Body of pancreas (tissue), 4 donors: ENCODE measurements at regions not wholly inside any gene's neighbourhood (a gene's known extent, or its start where the extent isn't known, plus 50 kb on each side); places are given as distances from the start of the nearest gene placed in this dataset.

Experiments used
- ATAC-seq: fragments of 150-250 bp; one replicate; pipeline ENCODE4 v1.9.1; 2016
- DNase-seq, 4 donors: peaks; one replicate each; pipeline ENCODE4 v3.0.0-alpha.2; 2019
- H3K27ac ChIP-seq, 4 donors: fragments of 200-600 bp; sonication (generic); 1 replicate in 3 of 4; 2 replicates in 1 of 4; pipeline versions ENCODE4 v1.5.1 to v1.6.1; 2016 to 2019; ENCODE audit warnings: mild to moderate bottlenecking in 1 of 4, mixed read lengths in 1 of 4, moderate library complexity in 1 of 4
- H3K27me3 ChIP-seq, 2 donors: fragments of 200-600 bp; sonication (generic); one replicate each; pipeline ENCODE4 v1.6.0; 2016; ENCODE audit warnings: mild to moderate bottlenecking in 1 of 2
- H3K36me3 ChIP-seq, 2 donors: fragments of 200-600 bp; sonication (generic); replicated peaks in 1 of 2; 2 replicates each; pipeline ENCODE4 v1.5.1; 2016; ENCODE audit warnings: low read depth in 2 of 2; ENCODE audit not compliant: insufficient read depth in 1 of 2
- H3K4me1 ChIP-seq: fragments of 200-600 bp; sonication (generic); one replicate; pipeline ENCODE4 v1.6.0; 2016
- H3K4me3 ChIP-seq, 2 donors: fragments of 200-600 bp; sonication (generic); 1 replicate in 1 of 2; 2 replicates in 1 of 2; pipeline ENCODE4 v1.5.1; 2016 to 2019
- H3K9me3 ChIP-seq, 3 donors: fragments of 200-600 bp; sonication (generic); 1 replicate in 2 of 3; 2 replicates in 1 of 3; pipeline ENCODE4 v1.5.1; 2016
- POLR2A ChIP-seq, 3 donors: fragments of 450-650 bp; IDR thresholded peaks; one replicate each; pipeline ENCODE4 v1.6.1; 2016; ENCODE audit warnings: antibody characterized with exemption in 3 of 3, mild to moderate bottlenecking in 2 of 3
- WGBS, 2 donors: methylation state at CpG; one replicate each; pipeline ENCODE4 v1.1.5; 2017; 5-methylcytosine and 5-hydroxymethylcytosine counted together
- intact Hi-C: fragments of 100-400 bp; cut with DNase I; formaldehyde crosslinking; loops from one replicate; pipeline ENCODE4 v1.15.1; 2023
- TF ChIP-seq, protein P1 (sequence below), 7 experiments: fragments of 450-650 bp in 4 of 7; fragments of 200-600 bp in 3 of 7; sonication (generic) in 3 of 7; IDR thresholded peaks; one replicate each; pipeline ENCODE4 v1.5.1; 2016 to 2019; ENCODE audit warnings: antibody characterized with exemption in 7 of 7

DNA sequence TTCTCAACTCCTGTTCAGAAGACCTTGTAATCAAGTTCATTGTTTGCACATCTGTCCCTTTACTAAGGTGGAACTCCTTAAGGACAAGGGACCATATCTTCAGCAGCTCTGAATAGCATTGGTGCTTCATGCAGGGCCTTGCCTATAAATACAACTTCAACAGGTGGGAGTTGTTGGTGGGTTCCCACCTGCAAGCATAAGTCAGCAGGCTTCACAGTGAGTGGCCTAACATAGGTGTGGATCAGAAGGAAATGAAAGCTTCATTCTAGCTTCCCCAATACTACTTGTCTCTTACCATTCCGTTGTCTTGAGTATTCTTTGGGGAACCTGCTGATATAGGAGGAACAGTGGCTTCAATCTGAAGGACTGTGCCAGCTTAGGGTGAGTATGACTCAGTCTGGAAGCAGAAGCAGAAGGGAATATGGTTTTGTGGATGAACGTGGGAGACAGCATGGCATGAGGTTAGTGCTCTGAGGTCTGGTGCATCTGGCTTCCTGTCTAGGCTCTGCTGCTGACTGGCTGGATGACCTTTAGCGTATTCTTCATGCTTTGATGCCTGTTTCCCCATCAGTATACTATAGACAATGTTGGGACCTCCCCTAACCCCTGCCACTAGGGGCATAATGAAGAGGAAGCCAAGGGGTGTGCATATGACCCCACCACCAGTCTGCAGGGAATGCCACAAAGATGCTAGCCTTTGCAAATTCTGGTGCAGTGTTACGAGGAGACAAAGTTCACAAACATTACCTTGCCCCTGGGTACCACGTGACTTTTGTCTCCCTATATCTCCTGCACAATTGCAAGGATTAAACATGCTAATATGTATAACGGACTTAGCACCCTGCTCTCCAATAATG lies 192.3 kb downstream of the PALM2AKAP2 start:
- no peak for ATAC-seq
- no peaks in the 10 kb centered on the region for H3K4me1 ChIP-seq
- no peaks in the 10 kb centered on the region for H3K9me3 ChIP-seq
- TF ChIP-seq POLR2A (IDR thresholded peaks at IDR 0.05) = no peak
- TF ChIP-seq, protein P1, sequence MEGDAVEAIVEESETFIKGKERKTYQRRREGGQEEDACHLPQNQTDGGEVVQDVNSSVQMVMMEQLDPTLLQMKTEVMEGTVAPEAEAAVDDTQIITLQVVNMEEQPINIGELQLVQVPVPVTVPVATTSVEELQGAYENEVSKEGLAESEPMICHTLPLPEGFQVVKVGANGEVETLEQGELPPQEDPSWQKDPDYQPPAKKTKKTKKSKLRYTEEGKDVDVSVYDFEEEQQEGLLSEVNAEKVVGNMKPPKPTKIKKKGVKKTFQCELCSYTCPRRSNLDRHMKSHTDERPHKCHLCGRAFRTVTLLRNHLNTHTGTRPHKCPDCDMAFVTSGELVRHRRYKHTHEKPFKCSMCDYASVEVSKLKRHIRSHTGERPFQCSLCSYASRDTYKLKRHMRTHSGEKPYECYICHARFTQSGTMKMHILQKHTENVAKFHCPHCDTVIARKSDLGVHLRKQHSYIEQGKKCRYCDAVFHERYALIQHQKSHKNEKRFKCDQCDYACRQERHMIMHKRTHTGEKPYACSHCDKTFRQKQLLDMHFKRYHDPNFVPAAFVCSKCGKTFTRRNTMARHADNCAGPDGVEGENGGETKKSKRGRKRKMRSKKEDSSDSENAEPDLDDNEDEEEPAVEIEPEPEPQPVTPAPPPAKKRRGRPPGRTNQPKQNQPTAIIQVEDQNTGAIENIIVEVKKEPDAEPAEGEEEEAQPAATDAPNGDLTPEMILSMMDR (IDR thresholded peaks at IDR 0.05) = no peak
- H3K27me3 ChIP-seq = no peaks in the 10 kb centered on the region
- peak in 1 of 4 donors; percentile 58 for DNase-seq
- no peaks in the 10 kb centered on the region for H3K36me3 ChIP-seq
- no peak overlapping the region for H3K27ac ChIP-seq
- intact Hi-C loops = no loop called here
- H3K4me3 ChIP-seq = no peak overlapping the region
- 70 to 78% methylated on average over 6 of the region's 6 CpGs for WGBS, 2 donors

DNA sequence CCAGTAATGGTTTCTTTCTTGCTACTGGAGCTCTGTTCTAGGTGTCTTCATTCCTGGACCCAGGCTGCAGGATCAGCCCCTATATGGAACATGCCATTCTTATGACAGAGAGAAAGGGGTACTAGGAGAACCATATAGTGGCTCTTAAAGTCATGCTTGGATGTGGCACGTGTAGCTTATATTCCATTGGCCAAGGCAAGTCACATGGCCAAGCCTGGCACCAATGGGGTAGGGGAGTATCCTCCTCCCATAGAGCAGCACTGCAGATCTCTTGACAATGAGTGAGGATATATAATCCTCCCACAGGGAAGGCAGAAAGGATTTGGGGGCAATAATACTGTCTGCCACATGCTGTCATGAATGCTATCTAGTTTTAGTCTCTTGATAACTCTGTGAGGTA lies 193.3 kb downstream of the PALM2AKAP2 start:
- H3K27ac ChIP-seq = no peak overlapping the region
- H3K9me3 ChIP-seq = no peaks in the 10 kb centered on the region
- TF ChIP-seq, protein P1 (IDR thresholded peaks at IDR 0.05) = no peak
- TF ChIP-seq POLR2A (IDR thresholded peaks at IDR 0.05) = no peak
- intact Hi-C loops = no loop called here
- H3K27me3 ChIP-seq = no peaks in the 10 kb centered on the region
- H3K4me1 ChIP-seq = no peaks in the 10 kb centered on the region
- ATAC-seq (no peak), DNase-seq (no peak)
- H3K36me3 ChIP-seq = no peaks in the 10 kb centered on the region
- no peak overlapping the region for H3K4me3 ChIP-seq
- 53 to 67% methylated on average over 1 of the region's 1 CpG for WGBS, 2 donors

DNA sequence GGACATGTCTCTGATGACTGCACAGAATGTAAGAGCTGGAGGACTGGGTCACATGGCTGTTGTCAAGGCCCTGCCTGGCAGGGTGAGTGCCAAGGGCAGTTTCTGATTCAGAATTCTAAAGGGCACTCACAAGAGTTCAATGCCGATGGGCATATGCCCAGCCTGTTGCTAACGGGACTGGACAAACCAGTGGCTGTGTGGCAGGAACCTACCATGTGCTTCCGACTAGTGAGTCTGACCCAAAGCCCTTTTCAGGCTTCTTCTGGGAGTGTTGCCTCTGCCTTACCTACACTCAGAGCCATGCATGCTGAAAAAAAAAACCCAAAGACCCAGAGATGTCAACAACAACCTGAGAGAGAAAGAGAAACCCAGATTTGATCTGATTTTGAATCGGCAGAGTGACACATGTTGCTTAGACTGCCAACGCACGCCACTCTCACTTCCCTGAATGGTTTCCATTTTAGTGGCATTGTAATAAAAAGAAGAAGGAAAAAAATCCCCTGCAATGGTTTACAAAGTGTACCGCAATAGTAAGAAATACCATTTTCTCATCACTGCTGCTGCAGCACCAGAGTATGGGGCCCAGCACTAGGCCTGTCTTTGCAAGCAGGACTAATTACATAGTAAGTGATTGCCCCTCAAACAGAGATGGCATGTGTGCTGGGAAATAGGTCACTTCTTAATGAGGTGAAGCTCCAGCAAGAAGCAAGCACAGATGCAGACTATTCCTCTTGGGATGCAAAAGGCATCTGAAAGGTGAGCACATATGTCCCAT lies 194.3 kb downstream of the PALM2AKAP2 start:
- Histone ChIP-seq H3K4me1 (no peaks in the 10 kb centered on the region), H3K27me3 (no peaks in the 10 kb centered on the region), H3K4me3 (no peak overlapping the region), H3K36me3 (no peaks in the 10 kb centered on the region), H3K9me3 (no peaks in the 10 kb centered on the region), H3K27ac (no peak overlapping the region)
- intact Hi-C loops = no loop called here
- peak in 1 of 4 donors; percentile 28 for DNase-seq
- no peak for ATAC-seq
- TF ChIP-seq, protein P1 (IDR thresholded peaks at IDR 0.05) = no peak
- no peak for TF ChIP-seq POLR2A (IDR thresholded peaks at IDR 0.05)
- 87 to 96% methylated on average over 7 of the region's 7 CpGs for WGBS, 2 donors

DNA sequence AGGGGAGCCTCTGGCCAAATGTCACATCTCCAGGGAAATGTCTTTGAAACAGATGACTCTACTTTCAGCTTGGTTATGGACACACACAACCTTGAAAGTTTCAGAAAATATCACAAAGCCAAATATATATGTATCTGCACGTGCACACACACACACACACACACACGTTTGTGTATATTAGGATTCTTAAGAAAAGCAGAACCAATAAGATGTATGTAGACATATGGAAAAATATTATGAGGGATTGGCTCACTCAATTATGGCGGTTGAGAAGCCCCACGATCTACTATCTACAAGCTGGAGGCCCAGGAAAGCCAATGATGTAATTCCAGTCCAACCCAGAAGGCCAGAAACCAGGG lies 194.9 kb downstream of the PALM2AKAP2 start:
- H3K4me3 ChIP-seq = no peak overlapping the region
- intact Hi-C loops = no loop called here
- no peaks in the 10 kb centered on the region for H3K4me1 ChIP-seq
- no peaks in the 10 kb centered on the region for H3K36me3 ChIP-seq
- TF ChIP-seq, protein P1 (IDR thresholded peaks at IDR 0.05) = no peak
- no peak for TF ChIP-seq POLR2A (IDR thresholded peaks at IDR 0.05)
- WGBS, 2 donors = 72 to 86% methylated on average over 4 of the region's 4 CpGs
- H3K9me3 ChIP-seq = no peaks in the 10 kb centered on the region
- no peaks in the 10 kb centered on the region for H3K27me3 ChIP-seq
- DNase-seq (no peak), ATAC-seq (no peak)
- H3K27ac ChIP-seq = no peak overlapping the region
